ENCODE measurements at regions not wholly inside any gene's neighbourhood (a gene's known extent, or its start where the extent isn't known, plus 50 kb on each side); places are given as distances from the start of the nearest gene placed in this dataset.
A peak's percentile ranks its signal among the peaks of the same experiment; 100 is the strongest.

DNA sequence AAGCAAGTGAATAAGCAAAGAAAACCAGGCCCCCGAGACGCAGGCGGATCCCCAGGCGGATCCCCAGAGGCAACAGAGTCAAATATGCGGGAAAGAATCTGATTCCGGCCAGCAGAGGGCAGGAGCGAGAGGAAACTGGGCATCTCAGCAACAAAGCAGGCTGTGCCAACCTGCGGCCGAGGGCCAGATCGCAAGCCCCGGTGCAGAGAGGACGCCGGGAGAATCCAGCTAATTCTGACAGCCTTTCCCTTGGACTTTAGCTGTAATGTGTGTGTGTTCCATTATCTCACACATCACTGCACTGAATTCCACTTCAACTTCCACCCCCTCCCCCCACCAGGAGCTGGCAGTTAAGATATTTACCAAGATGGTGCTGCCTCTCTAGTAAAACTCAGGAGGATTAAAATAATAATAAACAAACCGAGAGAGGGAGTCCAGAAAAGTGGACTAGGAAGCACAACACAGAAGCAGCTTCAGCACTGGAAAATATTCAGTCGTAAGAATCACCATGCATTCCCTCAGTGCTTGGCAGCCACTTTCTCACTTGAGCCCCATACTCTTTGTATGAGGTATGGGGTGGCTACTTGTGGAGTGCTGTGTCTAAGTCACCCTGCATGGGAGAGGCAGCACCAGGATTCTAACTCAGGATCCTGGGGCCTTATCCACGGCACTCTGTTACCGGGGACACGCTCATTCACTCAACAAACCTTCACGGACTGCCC lies 66.2 kb upstream of the SNX9 start:
- DNase-seq (ENCODE audit: low read depth) = peak; percentile 82

DNA sequence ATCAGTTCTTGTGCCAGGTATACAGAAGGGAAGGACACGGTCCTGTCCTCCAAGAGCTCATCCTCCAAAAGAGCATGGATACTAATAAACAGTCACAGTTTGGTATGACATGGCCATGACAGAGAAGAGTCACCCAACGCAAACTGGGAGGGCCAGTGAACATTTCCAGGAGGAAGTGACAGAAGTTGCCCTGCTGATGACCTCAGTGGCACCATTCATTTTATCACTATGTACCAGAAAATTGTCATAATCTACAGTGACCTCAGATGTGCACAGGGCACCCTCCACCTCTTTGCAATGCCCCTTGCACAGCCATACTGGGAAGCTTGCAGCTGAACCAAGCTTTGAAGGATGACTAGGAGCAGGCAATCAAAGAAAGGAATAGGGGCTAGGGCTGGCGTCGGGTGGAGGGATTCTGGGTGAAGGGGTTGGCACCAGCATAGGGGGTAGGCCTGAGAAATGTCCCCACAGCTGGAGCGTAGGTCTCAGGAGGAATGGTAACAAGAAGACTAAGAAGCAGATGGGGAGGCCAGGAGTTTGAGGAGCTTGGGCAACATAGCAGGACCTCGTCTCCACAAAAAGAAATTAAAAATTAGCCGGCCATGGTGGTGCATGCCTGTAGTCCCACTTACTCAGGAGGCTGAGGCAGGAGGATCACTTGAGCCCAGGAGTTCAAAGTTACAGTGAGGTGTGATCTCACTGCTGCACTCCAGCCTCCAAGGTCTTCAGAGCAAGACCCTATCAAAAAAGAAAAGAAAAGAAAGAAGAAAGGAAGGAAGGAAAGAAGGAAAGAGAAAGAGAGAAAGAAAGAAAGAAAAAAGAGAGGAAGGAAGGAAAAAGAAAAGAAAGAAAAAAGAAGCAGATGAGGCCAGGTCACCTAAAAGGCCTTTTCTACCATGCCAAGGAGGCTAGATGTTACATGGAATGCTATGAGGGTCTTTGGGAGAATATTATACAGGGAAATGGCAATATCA lies 65.3 kb upstream of the SNX9 start:
- DNase-seq (ENCODE audit: low read depth) = no peak

DNA sequence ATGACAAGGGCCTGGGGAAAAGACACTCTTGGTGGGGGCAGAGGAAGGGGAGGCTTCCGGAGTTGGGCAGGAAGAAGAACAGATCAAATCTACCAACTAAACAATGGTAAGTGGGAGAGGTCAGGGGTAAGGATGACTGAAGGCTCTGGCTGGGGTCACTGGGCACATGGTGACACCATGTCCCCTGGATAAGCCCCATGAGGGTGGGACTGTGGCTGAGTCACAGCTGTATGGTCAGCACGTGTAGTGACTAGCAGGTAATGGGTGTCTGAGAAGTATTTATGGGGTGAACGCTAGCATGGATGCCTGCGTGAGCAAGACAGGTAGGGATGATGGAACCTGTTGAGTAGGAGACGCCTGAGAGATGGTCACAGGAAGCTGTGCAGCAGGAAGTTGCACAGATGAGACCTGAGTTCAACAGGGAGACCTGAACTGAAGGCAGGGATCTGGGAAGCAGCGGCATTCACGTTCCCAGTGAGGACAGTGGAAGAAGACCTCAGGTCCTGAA lies 64.5 kb upstream of the SNX9 start:
- no peak for DNase-seq (ENCODE audit: low read depth)

DNA sequence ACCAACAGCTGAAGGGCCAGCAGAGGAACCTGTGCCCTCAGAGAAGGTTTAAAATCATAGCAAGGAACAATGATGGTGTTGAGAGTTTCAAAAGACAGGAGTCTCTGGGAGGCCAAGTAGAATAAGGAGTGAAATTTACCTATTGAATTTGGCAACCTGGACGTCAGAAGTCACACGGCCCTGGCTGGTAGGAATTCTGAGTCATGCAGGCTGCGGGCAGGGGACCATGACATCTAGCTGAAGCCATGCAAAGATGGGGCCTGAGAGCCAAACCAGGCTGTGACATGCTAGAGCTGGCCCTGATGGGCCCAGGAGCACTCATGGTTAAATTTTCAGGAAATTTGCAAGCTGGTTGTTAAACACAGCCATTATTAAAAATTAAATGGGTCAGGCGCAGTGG lies 64.0 kb upstream of the SNX9 start:
- no peak for DNase-seq (ENCODE audit: low read depth)

DNA sequence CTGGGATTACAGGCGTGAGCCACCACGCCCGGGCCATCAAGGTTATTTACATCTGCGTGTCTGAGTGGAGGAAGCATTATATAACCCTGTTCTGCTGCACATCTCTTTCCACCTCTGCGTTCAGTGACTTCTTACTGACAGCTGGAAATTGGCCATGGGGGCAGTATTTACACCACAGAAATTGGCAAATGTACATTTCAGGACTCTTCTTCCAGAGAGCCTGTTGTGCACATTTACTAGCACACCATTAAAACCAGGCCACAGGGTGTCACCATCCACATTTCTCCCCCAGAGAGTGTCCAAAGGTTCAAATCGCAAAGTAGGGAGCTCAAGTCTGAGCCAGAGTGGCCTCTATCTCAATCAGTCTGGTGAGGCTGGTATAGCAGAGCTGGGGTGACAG lies 62.9 kb upstream of the SNX9 start:
- DNase-seq (ENCODE audit: low read depth) = no peak

DNA sequence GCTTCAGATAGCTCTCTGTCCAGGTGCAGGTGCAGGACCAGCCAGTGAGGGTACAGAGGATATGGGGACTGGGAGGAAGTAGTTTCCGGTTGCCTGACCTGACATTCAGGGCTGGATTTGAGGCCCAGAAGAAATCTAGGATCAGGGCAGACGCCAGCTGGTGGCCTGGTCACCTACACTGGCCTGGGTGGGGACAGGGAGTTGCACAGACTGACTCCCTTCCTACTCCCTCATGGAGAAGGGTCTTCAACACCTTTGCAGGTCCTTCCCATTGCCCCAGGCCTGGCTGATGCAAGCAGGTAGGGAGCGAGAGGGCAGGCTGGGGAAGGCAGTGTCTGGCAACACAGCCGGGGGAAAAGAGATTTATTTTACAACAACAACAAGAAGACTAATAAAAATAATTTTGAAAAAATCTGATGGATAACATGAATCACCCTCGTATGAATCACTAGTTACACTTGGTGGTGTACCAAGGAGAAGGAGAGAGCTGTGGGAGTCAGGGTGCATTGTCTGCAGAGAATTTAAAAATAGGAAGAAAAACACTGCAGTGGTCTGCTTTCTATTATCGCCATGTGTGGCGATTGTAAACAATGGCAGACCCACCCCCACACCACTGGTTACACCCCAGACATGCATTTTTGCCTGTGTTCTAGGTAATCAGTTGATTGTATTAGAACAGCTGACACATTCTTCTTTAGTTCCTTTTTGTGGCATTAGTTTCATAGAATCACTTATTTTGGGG lies 62.3 kb upstream of the SNX9 start:
- peak; percentile 87 for DNase-seq (ENCODE audit: low read depth)

DNA sequence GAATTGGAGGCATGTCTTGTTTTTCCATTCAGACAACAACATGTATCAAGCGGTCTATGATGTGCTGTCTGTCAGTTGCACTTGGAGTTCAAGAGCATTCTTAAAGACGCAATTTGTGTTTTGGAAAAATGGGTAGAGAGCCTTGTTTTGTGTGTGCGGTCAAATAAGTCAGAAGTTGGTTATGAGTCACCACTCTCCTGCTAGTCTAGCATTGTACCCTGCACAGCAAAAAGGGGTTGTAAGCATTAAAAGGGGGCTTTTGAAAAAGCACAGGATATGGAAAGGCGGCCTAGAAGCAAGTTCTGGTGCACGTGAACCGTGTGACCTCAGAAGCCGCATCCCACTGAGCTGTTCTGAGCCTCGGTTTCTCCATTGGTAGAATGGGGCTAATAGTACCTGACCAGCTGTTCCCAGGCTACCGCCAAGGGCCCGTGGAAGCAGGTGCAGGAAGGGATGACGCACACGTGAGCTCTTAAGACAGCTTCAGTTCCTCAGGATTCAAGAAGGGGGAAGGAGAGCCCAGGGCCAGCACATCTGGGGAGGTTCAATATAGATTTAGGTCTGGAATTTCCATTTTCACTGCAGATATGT lies 61.6 kb upstream of the SNX9 start:
- DNase-seq (ENCODE audit: low read depth) = peak; percentile 82

DNA sequence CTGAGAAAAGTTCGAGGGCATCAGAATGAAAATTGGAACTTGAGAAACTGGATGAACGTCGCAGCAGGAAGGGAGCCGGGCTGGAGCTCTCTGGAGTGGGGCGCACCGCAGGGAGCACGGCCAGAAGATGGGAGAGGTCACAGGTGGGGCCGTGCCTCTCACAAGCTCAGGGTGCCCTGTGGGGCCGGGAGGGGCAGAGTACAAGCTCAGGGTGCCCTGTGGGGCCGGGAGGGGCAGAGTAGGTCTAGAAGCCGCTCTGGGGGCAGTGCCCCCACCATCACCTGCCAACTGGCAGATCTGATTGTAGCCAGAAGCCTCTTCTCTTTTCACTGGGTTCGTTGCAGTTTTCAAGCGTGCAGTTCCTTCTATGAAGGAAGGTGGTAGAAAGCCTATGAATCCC lies 61.1 kb upstream of the SNX9 start:
- DNase-seq (ENCODE audit: low read depth) = no peak

DNA sequence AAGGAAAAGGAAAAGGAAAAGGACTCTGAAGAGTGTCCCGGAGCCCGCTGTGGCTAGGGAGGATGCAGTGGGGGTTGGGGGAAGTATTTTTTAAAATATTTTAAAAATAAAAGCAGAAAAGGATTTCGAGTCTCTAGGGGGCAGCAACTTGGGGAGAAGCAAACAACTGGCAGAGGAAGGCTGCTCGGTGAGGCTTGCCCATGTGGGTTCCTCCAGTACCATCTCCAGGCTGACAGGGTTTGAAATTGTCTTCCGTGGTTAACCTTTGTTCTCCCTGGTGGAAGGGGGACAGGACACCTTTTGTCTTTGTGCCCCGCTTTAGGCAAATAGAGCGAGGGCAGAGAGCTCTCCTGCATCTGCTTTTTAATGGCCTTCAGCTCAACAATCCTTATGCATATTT lies 60.4 kb upstream of the SNX9 start:
- DNase-seq (ENCODE audit: low read depth) = no peak

DNA sequence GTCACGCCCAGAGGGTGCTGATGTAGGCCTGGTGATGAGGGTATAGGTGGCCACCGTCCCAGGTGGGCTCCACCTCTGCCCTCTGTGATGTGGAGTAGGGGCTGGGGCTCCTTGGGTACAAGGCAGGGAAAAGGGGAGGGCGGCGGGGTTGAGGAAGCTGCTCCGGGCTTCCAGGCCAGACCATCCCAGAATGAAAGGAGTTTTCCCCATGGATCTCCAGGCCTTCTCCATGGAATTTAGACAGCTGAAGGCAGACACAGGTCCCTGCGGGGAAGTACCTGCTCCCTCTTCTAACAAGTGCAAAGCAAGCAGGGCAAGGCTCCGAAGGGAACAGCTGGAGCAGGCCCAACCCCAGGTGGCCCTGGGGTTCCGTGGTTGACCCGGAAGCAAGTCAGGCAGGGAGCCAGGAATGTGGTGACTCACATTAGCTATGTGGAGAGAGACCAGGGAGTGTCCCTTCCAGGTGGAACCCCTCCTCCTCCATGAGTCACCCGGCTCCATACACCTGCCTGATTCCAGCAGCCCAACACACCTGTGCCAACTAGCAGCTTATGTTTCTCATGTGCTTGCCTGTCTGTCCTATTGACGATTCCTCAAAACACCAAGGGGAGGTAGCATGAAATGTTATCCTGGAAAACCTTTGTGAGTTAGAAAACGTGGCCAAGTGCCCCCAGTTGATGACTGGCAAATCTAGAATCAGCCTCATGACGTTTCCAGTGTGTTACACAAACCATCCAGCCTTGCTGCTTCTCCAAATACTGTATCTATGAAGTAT lies 59.7 kb upstream of the SNX9 start:
- DNase-seq (ENCODE audit: low read depth) = peak; percentile 86

DNA sequence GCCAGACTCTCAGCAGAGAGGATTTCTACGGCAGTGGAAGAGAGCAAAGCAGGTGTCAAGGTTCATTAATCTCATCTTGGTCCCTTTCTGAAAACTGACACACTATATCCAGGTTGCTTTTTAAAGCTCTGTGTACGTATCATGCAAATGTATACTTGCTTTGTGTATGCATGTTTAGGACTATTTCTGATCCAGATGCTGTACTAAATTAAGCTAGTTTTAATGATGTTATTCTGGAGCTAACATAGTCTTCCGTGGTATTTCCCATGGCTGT lies 59.2 kb upstream of the SNX9 start:
- DNase-seq (ENCODE audit: low read depth) = no peak

DNA sequence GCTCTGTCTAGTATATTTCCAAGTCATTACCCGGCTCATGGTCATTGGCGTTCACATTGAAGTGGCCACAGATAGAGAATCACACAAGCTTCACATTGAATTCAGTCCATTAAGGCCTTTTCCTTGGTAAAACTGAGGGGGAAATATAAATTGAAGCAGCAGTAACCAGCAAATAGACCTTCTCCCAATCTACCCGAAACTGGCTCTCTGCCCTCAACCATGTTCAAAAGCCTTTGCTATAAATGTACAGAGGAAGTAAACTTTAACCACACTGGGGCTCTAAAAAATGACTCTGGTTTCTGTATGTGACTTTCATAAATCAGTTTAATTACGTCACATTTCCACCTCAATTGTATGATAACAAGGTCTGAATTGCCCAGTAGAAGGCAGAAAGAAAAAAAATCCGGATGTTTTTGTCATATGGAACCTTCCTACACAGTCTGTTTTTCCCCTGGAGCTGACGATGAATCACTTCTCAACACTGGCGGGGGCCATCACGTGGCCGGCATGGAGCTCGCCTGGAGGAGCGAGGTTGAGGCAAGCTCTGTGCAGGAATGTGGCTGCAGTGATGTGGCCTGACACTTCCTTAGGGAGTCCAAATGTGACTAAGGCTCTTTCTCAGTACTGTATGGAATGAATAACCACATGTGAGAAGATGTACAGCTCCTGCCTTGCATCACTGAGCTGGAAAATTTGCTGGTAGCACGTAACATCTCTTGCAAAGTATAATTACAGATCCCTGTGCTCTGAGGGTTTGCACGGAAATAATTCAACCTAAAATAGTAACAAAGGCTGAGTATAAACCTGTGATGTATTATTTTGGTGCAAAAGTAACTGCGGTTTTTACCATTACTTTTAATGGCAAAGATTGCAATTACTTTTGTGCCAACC lies 58.6 kb upstream of the SNX9 start:
- peak; percentile 100 for DNase-seq (ENCODE audit: low read depth)

DNA sequence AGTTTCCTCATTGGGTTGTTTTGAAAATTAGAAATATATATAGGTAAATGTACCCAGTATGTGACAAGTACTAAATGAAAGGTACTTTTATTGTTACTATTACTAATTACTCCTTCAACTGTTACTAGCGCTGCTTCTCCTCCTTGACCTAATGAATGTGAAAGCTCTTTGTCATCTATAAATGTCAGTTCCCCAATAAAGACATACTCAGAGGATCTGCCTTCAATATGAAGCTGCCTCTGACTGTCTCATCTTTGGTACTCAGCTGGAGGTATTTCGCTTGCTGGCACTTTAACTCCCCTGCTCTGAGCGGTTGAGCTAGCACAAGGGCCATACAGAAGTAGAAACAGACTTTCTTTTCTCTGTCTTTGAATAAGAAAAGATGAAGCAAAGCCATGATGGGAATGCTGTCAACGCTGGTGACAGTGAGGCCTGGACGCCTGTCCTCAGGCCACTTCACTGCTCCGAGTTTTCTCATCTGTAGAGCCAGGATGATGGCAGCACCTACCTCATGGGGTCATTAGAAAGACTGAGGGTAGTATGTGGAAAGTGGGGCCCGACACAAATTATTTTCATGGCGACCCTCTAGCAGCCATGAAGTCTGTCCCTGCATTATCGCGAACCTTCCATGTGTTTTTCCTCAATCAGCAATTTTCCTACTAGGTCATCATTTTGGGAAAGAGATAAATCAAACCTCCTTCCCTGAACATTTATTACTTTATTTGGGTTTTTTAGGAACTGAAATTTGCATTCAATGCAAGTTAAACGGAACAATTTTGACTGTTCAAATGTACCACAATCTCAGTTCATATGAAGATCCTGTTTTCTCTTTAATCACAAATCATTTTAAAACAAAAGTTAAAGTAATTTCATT lies 55.9 kb upstream of the SNX9 start:
- no peak for DNase-seq (ENCODE audit: low read depth)

DNA sequence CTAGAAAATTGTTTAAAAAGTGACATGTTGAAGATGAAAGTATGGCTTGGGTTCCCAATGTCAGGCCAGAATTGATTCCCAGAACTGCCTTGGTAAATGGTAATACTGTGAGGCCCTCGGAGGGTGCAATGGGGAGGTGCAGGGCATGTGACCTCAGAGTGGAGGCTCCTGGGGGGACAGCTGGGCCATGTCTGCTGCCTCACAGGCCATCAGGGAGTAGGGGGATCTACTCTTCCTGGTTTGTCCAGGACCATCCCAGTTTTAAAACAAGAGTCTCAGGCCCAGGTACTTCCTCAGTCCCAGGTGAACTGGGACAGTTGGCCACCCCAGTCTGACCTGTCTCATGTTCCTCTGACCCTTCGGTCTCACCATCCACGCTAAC lies 55.3 kb upstream of the SNX9 start:
- DNase-seq (ENCODE audit: low read depth) = no peak

DNA sequence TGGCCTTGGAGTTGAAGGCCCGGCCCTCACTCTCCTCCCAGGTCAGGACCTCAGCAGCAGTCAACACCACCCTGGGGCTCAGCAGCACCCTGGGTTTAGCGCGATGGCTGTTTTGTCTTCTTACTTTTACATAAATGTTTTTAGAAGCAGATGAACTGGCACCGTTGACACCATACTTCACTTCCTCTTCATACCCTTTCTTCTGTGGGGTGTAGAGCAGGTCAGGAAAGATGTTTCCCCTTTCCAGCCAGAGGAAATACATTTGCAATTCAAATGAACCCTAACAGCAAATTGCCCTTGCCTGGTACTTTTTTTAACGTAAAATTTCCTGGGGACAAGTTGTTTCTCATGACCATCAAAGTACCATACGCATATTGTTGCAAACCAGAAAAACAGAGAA lies 54.7 kb upstream of the SNX9 start:
- no peak for DNase-seq (ENCODE audit: low read depth)

DNA sequence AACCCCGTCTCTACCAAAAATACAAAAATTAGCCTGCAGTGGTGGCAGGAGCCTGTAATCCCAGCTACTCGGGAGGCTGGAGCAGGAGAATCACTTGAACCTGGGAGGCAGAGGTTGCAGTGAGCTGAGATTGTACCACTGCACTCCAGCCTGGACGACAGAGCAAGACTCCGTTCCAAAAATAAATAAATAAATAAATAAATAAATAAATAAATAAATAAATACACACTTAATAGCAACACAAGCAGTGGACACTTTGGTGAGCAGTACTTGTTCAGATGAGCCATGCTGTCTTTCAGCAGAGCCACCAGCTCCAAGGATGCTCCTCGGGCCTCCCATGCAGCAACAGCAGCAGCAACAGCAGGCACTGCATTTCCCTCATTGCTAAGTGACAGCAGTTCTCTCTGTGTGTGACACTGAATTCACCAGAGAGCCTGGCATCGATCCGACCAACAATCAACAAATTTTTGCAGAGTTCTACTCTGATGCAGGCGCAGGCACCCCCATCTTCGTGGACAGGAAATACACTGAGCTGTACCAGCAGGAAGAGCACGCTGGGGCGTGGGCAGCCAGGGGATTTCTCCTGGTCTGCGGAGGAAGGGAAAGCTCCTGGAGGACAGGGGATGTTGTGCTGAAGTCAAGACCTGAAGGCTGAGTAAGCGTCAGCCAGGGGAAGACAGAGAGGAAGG lies 54.0 kb upstream of the SNX9 start:
- no peak for DNase-seq (ENCODE audit: low read depth)

DNA sequence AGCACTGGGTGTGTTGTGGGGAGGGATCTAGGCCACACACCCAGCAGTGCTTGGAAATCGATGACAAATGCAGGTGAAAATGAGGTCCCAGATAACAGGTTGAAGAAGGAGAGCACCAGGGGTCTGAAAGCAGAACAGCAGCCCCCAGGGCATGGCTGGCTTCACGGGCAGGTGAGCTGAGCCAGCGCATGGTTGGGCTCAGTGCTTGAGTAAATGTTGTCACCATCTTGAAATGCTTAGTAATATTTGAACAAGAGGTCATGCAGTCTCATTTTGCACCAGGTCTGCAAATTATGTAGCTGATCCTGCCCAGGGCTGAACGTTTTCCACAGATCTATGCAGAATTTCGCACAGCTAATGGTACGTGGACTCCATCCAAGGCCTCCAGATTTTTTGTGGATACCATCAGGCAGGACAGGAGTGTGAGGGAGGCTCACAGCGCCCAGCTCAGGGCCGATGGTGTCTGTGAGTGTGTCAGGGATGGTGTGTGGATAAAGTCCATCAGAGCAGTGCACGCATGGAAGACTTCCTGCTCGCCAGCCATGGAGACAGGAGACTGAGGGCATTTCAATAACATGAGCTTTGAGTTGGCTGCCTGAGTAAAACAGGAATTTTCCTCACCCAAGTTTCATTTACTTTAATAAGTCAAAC lies 53.1 kb upstream of the SNX9 start:
- no peak for DNase-seq (ENCODE audit: low read depth)

DNA sequence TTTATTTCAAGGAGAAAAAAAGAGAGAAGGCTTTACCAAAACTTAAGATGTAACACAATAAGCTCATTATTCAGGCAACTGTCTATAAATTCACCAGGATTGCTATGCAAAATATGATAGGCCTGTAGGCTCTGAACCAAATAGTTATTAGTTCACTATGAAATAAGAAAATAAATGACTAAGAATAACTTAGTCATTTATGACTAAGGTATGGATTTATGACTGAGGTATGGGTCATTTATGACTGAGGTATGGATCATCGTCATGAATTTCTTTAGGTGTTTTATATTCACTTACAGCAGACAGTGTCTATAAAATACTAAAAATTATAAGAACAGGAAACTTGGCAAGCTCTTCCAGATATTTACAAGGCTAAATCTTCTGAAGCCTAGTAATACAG lies 52.1 kb upstream of the SNX9 start:
- no peak for DNase-seq (ENCODE audit: low read depth)
